PC-3 (cell line): ENCODE measurements at regions not wholly inside any gene's neighbourhood (a gene's known extent, or its start where the extent isn't known, plus 50 kb on each side); places are given as distances from the start of the nearest gene placed in this dataset.

Experiments
- ATAC-seq: fragments of 200-7000 bp; cut with Tn5 transposase; 2 replicates; pipeline ENCODE4 v1.9.1; 2020; ENCODE audit warnings: mild to moderate bottlenecking, moderate library complexity
- BruUV-seq: library from RNA; stranded (reverse); fragments of 400-500 nt; replicated peaks from 2 replicates; lab custom pipeline; 2021; lab: Mats Ljungman, UMichigan
- CTCF ChIA-PET: fragments of 300-600 bp; sonication (Branson Sonifier 250); formaldehyde crosslinking; loops from one replicate; lab custom pipeline; 2022; ENCODE audit warnings: antibody characterized with exemption; lab: Charles Lee
- POLR2A ChIA-PET: fragments of 300-600 bp; sonication (Branson Sonifier 250); formaldehyde crosslinking; loops from one replicate; lab custom pipeline; 2022; ENCODE audit warnings: antibody characterized with exemption; ENCODE audit not compliant: unreplicated experiment; lab: Charles Lee
- DNase-seq: peaks from one replicate; pipeline ENCODE4 v3.0.0-alpha.2; 2015
- H2AFZ ChIP-seq: fragments of 300-600 bp; sonication (generic); 2 replicates; pipeline ENCODE4 v1.6.0; 2016; ENCODE audit warnings: antibody characterized with exemption, low read length
- H3F3A ChIP-seq: fragments of 300-600 bp; sonication (generic); one replicate; pipeline ENCODE4 v1.6.0; 2017; ENCODE audit warnings: antibody characterized with exemption, low read length, control low read depth, mild to moderate bottlenecking; ENCODE audit not compliant: unreplicated experiment
- H3K27ac ChIP-seq: fragments of 300-600 bp; sonication (generic); 2 replicates; pipeline ENCODE4 v1.5.1; 2016; ENCODE audit warnings: mild to moderate bottlenecking, low read length
- H3K27me3 ChIP-seq: fragments of 300-600 bp; sonication (generic); 2 replicates; pipeline ENCODE4 v1.6.1; 2016; ENCODE audit warnings: low read length, mixed read lengths
- H3K36me3 ChIP-seq: fragments of 300-600 bp; sonication (generic); 2 replicates; pipeline ENCODE4 v1.6.1; 2016; ENCODE audit warnings: low read depth, mixed run types, low read length, mixed read lengths
- H3K4me1 ChIP-seq: fragments of 300-600 bp; sonication (generic); 2 replicates; pipeline ENCODE4 v1.5.1; 2016; ENCODE audit warnings: low read length; ENCODE audit not compliant: insufficient read depth
- H3K4me2 ChIP-seq: fragments of 300-600 bp; sonication (generic); 2 replicates; pipeline ENCODE4 v1.6.0; 2016; ENCODE audit warnings: low read length
- H3K4me3 ChIP-seq: fragments of 300-600 bp; sonication (generic); 2 replicates; pipeline ENCODE4 v1.5.1; 2016; ENCODE audit warnings: mild to moderate bottlenecking, low read length, mixed read lengths
- H3K79me2 ChIP-seq: fragments of 300-600 bp; sonication (generic); 2 replicates; pipeline ENCODE4 v1.6.1; 2017; ENCODE audit warnings: low read length, mixed read lengths
- H3K9ac ChIP-seq: fragments of 300-600 bp; sonication (generic); 2 replicates; pipeline ENCODE4 v1.6.0; 2016; ENCODE audit warnings: mild to moderate bottlenecking, low read length
- H3K9me2 ChIP-seq: fragments of 300-600 bp; sonication (generic); replicated peaks from 2 replicates; pipeline ENCODE4 v1.6.1; 2016; ENCODE audit warnings: mixed run types, low read length, mixed read lengths
- H3K9me3 ChIP-seq: fragments of 300-600 bp; sonication (generic); 2 replicates; pipeline ENCODE4 v1.6.1; 2016; ENCODE audit warnings: low read length, mixed read lengths
- H4K20me1 ChIP-seq: fragments of 300-600 bp; sonication (generic); 2 replicates; pipeline ENCODE4 v1.6.1; 2016; ENCODE audit warnings: low read length, mixed read lengths
- EZH2 ChIP-seq: fragments of 300-600 bp; sonication (generic); IDR thresholded peaks from one replicate; pipeline ENCODE4 v1.6.1; 2017; ENCODE audit warnings: antibody characterized with exemption, mild to moderate bottlenecking, low read length; ENCODE audit not compliant: unreplicated experiment
- EZH2phosphoT487 ChIP-seq: fragments of 300-600 bp; sonication (generic); IDR thresholded peaks from 2 replicates; pipeline ENCODE4 v1.6.1; 2018; ENCODE audit warnings: mild to moderate bottlenecking, antibody characterized with exemption, low read length, borderline replicate concordance
- intact Hi-C: fragments of 100-400 bp; cut with micrococcal nuclease; formaldehyde crosslinking; loops from 2 replicates; pipeline ENCODE4 v1.9.0; 2023
- TF ChIP-seq, protein P1 (sequence below): fragments of 300-600 bp; sonication (generic); conservative IDR thresholded peaks from 2 replicates; pipeline ENCODE4 v1.5.1; 2017; ENCODE audit warnings: antibody characterized with exemption, low read depth, mild to moderate bottlenecking, low read length

DNA sequence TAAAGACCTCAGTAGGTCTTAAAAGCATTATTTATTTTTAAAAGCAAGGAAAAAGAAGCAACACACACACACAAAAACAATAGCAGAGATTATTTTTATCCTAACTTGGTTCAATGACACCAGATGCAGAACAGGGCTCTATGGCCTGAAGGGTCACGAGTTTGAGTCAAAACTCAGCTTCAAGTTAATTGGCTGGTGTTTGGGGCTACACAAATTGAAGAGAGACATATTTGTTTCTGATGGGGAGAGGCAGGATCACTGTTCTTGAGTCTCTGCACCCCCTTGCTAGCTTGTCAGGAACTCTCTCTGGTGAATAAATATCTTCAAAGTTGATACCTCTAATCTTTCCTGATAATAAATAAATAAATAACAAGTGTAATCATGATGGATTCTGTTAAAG lies 466.1 kb downstream of the PRKD1 start:
- no peak overlapping the region for H2AFZ ChIP-seq
- no peaks in the 10 kb centered on the region for H3F3A ChIP-seq
- no peaks in the 10 kb centered on the region for H4K20me1 ChIP-seq
- H3K4me2 ChIP-seq: no peak overlapping the region
- no peaks in the 10 kb centered on the region for H3K79me2 ChIP-seq
- H3K4me1 ChIP-seq: peaks cover 9% of the 10 kb centered on the region
- H3K9me2 ChIP-seq: no peaks in the 10 kb centered on the region
- ATAC-seq: no peak
- no peak overlapping the region for H3K27ac ChIP-seq
- TF ChIP-seq EZH2 (no peak), EZH2phosphoT487 (no peak)
- TF ChIP-seq, protein P1, sequence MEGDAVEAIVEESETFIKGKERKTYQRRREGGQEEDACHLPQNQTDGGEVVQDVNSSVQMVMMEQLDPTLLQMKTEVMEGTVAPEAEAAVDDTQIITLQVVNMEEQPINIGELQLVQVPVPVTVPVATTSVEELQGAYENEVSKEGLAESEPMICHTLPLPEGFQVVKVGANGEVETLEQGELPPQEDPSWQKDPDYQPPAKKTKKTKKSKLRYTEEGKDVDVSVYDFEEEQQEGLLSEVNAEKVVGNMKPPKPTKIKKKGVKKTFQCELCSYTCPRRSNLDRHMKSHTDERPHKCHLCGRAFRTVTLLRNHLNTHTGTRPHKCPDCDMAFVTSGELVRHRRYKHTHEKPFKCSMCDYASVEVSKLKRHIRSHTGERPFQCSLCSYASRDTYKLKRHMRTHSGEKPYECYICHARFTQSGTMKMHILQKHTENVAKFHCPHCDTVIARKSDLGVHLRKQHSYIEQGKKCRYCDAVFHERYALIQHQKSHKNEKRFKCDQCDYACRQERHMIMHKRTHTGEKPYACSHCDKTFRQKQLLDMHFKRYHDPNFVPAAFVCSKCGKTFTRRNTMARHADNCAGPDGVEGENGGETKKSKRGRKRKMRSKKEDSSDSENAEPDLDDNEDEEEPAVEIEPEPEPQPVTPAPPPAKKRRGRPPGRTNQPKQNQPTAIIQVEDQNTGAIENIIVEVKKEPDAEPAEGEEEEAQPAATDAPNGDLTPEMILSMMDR: no peak
- ChIA-PET CTCF (no interaction called here), POLR2A (no interaction called here)
- peaks cover 30% of the 10 kb centered on the region; the same call in 1 of the 2 replicates for H3K27me3 ChIP-seq
- no peaks in the 10 kb centered on the region for H3K36me3 ChIP-seq
- H3K9me3 ChIP-seq: no peaks in the 10 kb centered on the region
- BruUV-seq: no TSS peak
- H3K4me3 ChIP-seq: no peak overlapping the region
- no peak for DNase-seq
- intact Hi-C loops: loop anchor here (5.0 kb wide), 3 partner anchors 219 to 444 kb away; no protein-coding TSS in a partner anchor
- no peak overlapping the region for H3K9ac ChIP-seq

DNA sequence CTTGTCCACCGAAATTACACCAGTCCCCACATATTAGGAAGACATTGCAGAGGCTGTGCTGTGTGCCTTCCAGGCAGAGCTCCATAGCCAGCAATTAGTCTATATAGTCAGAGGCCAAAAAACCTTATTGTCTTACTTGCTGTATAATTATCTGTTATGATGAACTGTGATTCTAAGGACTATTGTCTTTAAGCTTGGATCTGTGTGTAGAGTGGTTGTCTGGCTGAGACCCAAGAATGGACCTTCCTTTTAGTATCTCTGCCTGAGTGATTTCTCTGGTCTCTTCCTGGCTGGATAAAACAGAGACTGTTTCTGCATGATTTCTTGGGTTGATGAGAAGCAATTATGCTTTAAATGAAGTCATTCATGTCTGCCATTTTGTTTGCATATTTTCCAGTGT lies 465.3 kb downstream of the PRKD1 start:
- Histone ChIP-seq H3K4me3 (no peak overlapping the region), H3K4me1 (peaks cover 9% of the 10 kb centered on the region), H2AFZ (no peak overlapping the region), H3K79me2 (no peaks in the 10 kb centered on the region), H3K9me3 (no peaks in the 10 kb centered on the region), H3K27me3 (peaks cover 30% of the 10 kb centered on the region; the same call in 1 of the 2 replicates), H3K36me3 (no peaks in the 10 kb centered on the region), H3K4me2 (no peak overlapping the region), H3K27ac (no peak overlapping the region), H4K20me1 (no peaks in the 10 kb centered on the region), H3K9me2 (no peaks in the 10 kb centered on the region), H3F3A (no peaks in the 10 kb centered on the region), H3K9ac (no peak overlapping the region)
- BruUV-seq: no TSS peak
- intact Hi-C loops: loop anchor here (5.0 kb wide), 3 partner anchors 220 to 445 kb away; no protein-coding TSS in a partner anchor
- POLR2A ChIA-PET: no interaction called here
- CTCF ChIA-PET: no interaction called here
- no peak for DNase-seq
- no peak for ATAC-seq
- no peak for TF ChIP-seq EZH2phosphoT487

DNA sequence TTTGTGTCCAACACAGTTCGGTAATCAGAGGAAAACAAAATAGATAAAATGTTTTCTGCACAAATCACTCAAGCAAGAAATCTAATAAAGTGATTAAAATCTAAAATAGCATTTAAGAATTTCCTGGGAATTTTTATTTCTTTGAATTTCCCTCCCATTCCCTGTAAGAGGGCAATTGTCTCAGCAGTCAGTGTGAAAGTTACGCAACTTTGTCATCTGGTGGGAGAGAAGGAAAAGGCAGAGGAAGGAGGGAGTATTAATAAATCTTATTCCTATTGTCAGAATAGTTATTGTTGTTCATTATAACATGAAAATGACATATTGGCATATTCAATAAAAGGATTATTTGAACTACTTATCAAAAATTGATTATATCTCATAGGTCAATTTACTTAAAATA lies 464.9 kb downstream of the PRKD1 start:
- intact Hi-C loops: loop anchor here (1.0 to 5.0 kb wide), 4 partner anchors 220 to 705 kb away; no protein-coding TSS in a partner anchor

More for the DNA sequence above, 464.9 kb downstream of the PRKD1 start:
- peaks cover 30% of the 10 kb centered on the region; the same call in 1 of the 2 replicates for H3K27me3 ChIP-seq
- no peaks in the 10 kb centered on the region for H3F3A ChIP-seq
- no peaks in the 10 kb centered on the region for H3K9me3 ChIP-seq
- DNase-seq: no peak
- no peak overlapping the region for H3K4me2 ChIP-seq
- peaks cover 9% of the 10 kb centered on the region for H3K4me1 ChIP-seq
- no peak overlapping the region for H3K4me3 ChIP-seq
- ChIA-PET CTCF (no interaction called here), POLR2A (no interaction called here)
- BruUV-seq: no TSS peak
- ATAC-seq: no peak
- no peak overlapping the region for H3K9ac ChIP-seq
- no peaks in the 10 kb centered on the region for H3K9me2 ChIP-seq
- H4K20me1 ChIP-seq: no peaks in the 10 kb centered on the region
- no peak overlapping the region for H3K27ac ChIP-seq
- TF ChIP-seq, protein P1: no peak
- TF ChIP-seq EZH2 (no peak), EZH2phosphoT487 (no peak)
- no peak overlapping the region for H2AFZ ChIP-seq
- no peaks in the 10 kb centered on the region for H3K36me3 ChIP-seq
- no peaks in the 10 kb centered on the region for H3K79me2 ChIP-seq
